ENCODE measurements at regions not wholly inside any gene's neighbourhood (a gene's known extent, or its start where the extent isn't known, plus 50 kb on each side); places are given as distances from the start of the nearest gene placed in this dataset.

DNA sequence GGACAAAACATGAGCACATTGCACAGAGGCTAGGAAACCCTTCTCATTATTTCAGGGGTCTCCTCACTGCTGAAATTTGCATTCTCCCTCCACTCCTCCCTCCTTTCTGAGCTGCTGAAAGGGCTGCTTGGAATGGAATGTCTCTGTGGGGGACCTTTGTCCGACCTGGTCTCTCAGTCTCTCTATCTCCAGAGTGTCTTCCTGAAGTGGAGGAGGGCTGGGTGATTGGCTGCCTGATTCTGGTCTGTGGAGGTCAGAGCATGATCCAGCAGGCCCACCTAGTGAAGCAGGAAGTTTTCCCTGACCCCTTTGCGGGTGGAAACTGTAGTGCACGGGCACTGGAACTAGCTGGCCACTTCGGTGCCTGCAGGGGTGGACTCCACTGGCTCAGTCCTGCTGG, 560.5 kb upstream of the HS6ST1 start:
- TF ChIP-seq CTCF (optimal IDR thresholded peaks at IDR 0.05 in 1 of 3, IDR thresholded peaks at IDR 0.05 in 1 of 3, conservative IDR thresholded peaks at IDR 0.05 in 1 of 3; ENCODE audit: extremely low read depth in 1 of 3, insufficient read depth in 2 of 3, low read length in 3 of 3) = no peak
- TF ChIP-seq EZH2 (IDR thresholded peaks at IDR 0.05; ENCODE audit: low read length) = no peak
